Keratinocyte (primary cell): ENCODE measurements at regions not wholly inside any gene's neighbourhood (a gene's known extent, or its start where the extent isn't known, plus 50 kb on each side); places are given as distances from the start of the nearest gene placed in this dataset.

Experiments used
- DNase-seq: peaks from one replicate; pipeline ENCODE4 v3.0.0-alpha.2; 2011; ENCODE audit warnings: low read depth, missing footprints, low spot score
- FAIRE-seq: peaks from 2 replicates; lab custom pipeline; 2011; peaks lifted over from hg19 to GRCh38; lab: Jason Lieb, UNC
- H2AFZ ChIP-seq: 2 replicates; pipeline ENCODE4 v1.6.0; 2012; ENCODE audit warnings: low read length, control low read depth, inconsistent platforms; ENCODE audit not compliant: control insufficient read depth
- H3K27ac ChIP-seq: 2 replicates; pipeline ENCODE4 v1.5.1; 2011; ENCODE audit warnings: low read length; ENCODE audit not compliant: control insufficient read depth, insufficient read depth
- H3K27me3 ChIP-seq: 3 replicates; pipeline ENCODE4 v1.6.0; 2011; ENCODE audit warnings: low read length; ENCODE audit not compliant: control insufficient read depth, insufficient read depth; ENCODE audit errors: extremely low read depth
- H3K36me3 ChIP-seq, 2 experiments: 2 replicates in 1 of 2; 3 replicates in 1 of 2; pipeline ENCODE4 v1.5.1; 2011; ENCODE audit warnings: low read length in 2 of 2, mild to moderate bottlenecking in 1 of 2; ENCODE audit not compliant: control insufficient read depth in 2 of 2, insufficient read depth in 2 of 2; ENCODE audit errors: extremely low read depth in 1 of 2
- H3K4me1 ChIP-seq: 3 replicates; pipeline ENCODE4 v1.5.1; 2011; ENCODE audit warnings: low read length; ENCODE audit not compliant: control insufficient read depth, insufficient read depth; ENCODE audit errors: extremely low read depth
- H3K4me2 ChIP-seq: 3 replicates; pipeline ENCODE4 v1.6.0; 2011; ENCODE audit warnings: low read depth, low read length; ENCODE audit not compliant: control insufficient read depth, insufficient read depth; ENCODE audit errors: extremely low read depth
- H3K4me3 ChIP-seq, 3 experiments: fragments of 200-600 bp in 1 of 3; sonication (generic) in 1 of 3; 2 replicates in 2 of 3; 3 replicates in 1 of 3; pipeline ENCODE4 v1.5.1; 2011 to 2016; ENCODE audit warnings: low read length in 3 of 3, mild to moderate bottlenecking in 3 of 3, control low read depth in 2 of 3, inconsistent platforms in 1 of 3, low read depth in 1 of 3, mixed read lengths in 1 of 3, mixed run types in 1 of 3, moderate library complexity in 1 of 3; ENCODE audit not compliant: control insufficient read depth in 2 of 3, insufficient read depth in 2 of 3; ENCODE audit errors: extremely low read depth in 1 of 3
- H3K79me2 ChIP-seq: 2 replicates; pipeline ENCODE4 v1.6.0; 2012; ENCODE audit warnings: low read length; ENCODE audit not compliant: control insufficient read depth, insufficient read depth
- H3K9ac ChIP-seq: 3 replicates; pipeline ENCODE4 v1.6.0; 2011; ENCODE audit warnings: low read length; ENCODE audit not compliant: control insufficient read depth, insufficient read depth; ENCODE audit errors: extremely low read depth
- H3K9me1 ChIP-seq: 3 replicates; pipeline ENCODE4 v1.6.0; 2011; ENCODE audit warnings: low read length; ENCODE audit not compliant: control insufficient read depth, insufficient read depth; ENCODE audit errors: extremely low read depth
- H3K9me3 ChIP-seq: 2 replicates; pipeline ENCODE4 v1.5.1; 2012; ENCODE audit warnings: low read depth, low read length; ENCODE audit not compliant: control insufficient read depth
- H4K20me1 ChIP-seq: 3 replicates; pipeline ENCODE4 v1.6.0; 2011; ENCODE audit warnings: low read length; ENCODE audit not compliant: control insufficient read depth, insufficient read depth; ENCODE audit errors: extremely low read depth
- EZH2 ChIP-seq: IDR thresholded peaks from one replicate; pipeline ENCODE4 v1.6.1; 2012; ENCODE audit warnings: inconsistent platforms, mild to moderate bottlenecking, low read length, moderate library complexity
- dilution Hi-C: fragments of 300-500 bp; cut with MboI; formaldehyde crosslinking; loops from one replicate; pipeline ENCODE4 v1.7.0; 2020; ENCODE audit warnings: low sequenced_read_pairs; ENCODE audit not compliant: extremely low pct_ligation_motif_present
- TF ChIP-seq, protein P1 (sequence below), 3 experiments: IDR thresholded peaks in 1 of 3; conservative IDR thresholded peaks in 1 of 3; optimal IDR thresholded peaks in 1 of 3; 2 replicates in 2 of 3; 3 replicates in 1 of 3; pipeline versions ENCODE3 to v1.5.1; 2011; ENCODE audit warnings: low read length in 3 of 3, mild to moderate bottlenecking in 3 of 3, moderate library complexity in 2 of 3, control low read depth in 1 of 3, inconsistent platforms in 1 of 3; ENCODE audit not compliant: insufficient read depth in 2 of 3; ENCODE audit errors: extremely low read depth in 1 of 3

DNA sequence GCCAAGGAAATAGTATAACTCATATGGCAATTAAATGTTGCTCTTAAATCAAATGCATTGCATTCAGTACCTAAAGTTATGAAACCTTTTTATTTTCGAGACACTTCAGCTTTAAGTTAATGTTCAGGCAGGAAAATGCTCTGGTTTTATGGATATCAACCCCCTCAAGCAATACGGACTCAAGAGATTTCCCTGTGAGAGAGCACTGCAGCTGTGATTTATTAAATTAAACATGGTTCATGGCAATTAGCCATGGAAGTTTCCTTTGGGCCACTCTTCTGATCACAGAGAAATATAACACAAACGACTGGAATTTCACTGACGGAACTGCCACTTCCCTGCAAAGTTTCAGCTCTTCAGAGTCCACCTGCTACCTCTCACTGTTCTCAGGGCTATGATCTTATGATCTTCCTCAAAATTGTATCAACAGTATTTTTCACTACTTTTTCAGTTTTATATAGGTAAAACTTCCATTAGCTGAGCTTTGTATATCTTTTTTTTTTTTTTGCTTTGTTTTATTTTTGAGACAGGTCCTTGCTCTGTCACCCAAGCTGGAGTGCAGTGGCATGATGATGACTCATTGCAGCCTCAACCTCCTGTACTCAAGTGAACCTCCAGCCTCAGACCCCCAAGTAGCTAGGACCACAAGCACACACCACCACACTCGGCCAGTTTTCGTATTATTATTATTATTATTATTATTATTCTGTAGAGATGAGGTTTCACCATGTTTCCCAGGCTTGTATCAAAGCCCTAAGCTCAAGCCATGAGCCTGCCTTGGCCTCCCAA, 923.1 kb upstream of the TMPRSS15 start:
- H3K4me1 ChIP-seq, result no peaks in the 10 kb centered on the region
- H3K4me3 ChIP-seq, result no peak overlapping the region
- FAIRE-seq (no peak), DNase-seq (no peak)
- H3K27ac ChIP-seq, result no peak overlapping the region
- no peak for TF ChIP-seq EZH2
- TF ChIP-seq, protein P1, sequence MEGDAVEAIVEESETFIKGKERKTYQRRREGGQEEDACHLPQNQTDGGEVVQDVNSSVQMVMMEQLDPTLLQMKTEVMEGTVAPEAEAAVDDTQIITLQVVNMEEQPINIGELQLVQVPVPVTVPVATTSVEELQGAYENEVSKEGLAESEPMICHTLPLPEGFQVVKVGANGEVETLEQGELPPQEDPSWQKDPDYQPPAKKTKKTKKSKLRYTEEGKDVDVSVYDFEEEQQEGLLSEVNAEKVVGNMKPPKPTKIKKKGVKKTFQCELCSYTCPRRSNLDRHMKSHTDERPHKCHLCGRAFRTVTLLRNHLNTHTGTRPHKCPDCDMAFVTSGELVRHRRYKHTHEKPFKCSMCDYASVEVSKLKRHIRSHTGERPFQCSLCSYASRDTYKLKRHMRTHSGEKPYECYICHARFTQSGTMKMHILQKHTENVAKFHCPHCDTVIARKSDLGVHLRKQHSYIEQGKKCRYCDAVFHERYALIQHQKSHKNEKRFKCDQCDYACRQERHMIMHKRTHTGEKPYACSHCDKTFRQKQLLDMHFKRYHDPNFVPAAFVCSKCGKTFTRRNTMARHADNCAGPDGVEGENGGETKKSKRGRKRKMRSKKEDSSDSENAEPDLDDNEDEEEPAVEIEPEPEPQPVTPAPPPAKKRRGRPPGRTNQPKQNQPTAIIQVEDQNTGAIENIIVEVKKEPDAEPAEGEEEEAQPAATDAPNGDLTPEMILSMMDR (optimal IDR thresholded peaks at IDR 0.05 in 1 of 3, IDR thresholded peaks at IDR 0.05 in 1 of 3, conservative IDR thresholded peaks at IDR 0.05 in 1 of 3; ENCODE audit: extremely low read depth in 1 of 3, insufficient read depth in 2 of 3, low read length in 3 of 3), result no peak
- H3K9me1 ChIP-seq, result no peaks in the 10 kb centered on the region
- H2AFZ ChIP-seq, result no peak overlapping the region
- H3K9me3 ChIP-seq, result no peaks in the 10 kb centered on the region
- no peaks in the 10 kb centered on the region for H3K36me3 ChIP-seq
- no peaks in the 10 kb centered on the region for H3K79me2 ChIP-seq
- H3K27me3 ChIP-seq, result no peaks in the 10 kb centered on the region
- dilution Hi-C loops, result no loop called here
- H3K4me2 ChIP-seq, result no peak overlapping the region
- no peaks in the 10 kb centered on the region for H4K20me1 ChIP-seq
- no peak overlapping the region for H3K9ac ChIP-seq

DNA sequence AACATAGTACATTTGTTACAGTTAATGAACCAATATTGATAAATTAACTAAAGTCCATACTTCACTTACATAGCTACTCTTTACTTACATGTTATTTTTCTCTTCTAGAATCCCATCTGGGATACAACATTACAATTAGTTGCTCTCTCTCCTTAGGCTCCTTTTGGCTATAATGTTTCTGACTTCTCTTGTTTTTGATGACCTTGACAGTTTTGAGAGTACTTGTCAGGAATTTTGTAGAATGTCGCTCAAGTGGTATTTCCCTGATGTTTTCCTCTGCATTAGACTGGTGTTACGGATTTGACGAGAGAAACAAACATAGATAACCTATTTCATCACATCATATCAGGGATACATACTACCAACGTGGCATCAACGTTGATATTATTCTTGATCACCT, 925.4 kb upstream of the TMPRSS15 start:
- Histone ChIP-seq H3K9ac (no peak overlapping the region), H3K36me3 (no peaks in the 10 kb centered on the region), H3K4me1 (no peaks in the 10 kb centered on the region), H3K27ac (no peak overlapping the region), H2AFZ (no peak overlapping the region), H3K27me3 (no peaks in the 10 kb centered on the region), H3K9me3 (no peaks in the 10 kb centered on the region), H4K20me1 (no peaks in the 10 kb centered on the region), H3K4me3 (no peak overlapping the region), H3K9me1 (no peaks in the 10 kb centered on the region), H3K4me2 (no peak overlapping the region), H3K79me2 (no peaks in the 10 kb centered on the region)
- dilution Hi-C loops, result no loop called here
- FAIRE-seq (no peak), DNase-seq (no peak)
- TF ChIP-seq, protein P1 (optimal IDR thresholded peaks at IDR 0.05 in 1 of 3, IDR thresholded peaks at IDR 0.05 in 1 of 3, conservative IDR thresholded peaks at IDR 0.05 in 1 of 3; ENCODE audit: extremely low read depth in 1 of 3, insufficient read depth in 2 of 3, low read length in 3 of 3), result no peak
- no peak for TF ChIP-seq EZH2
